Esophagus muscularis mucosa (tissue), 4 donors: ENCODE measurements at regions not wholly inside any gene's neighbourhood (a gene's known extent, or its start where the extent isn't known, plus 50 kb on each side); places are given as distances from the start of the nearest gene placed in this dataset.

Experiments used
- CTCF ChIP-seq, 3 experiments: fragments of 200-600 bp in 2 of 3; fragments of 450-650 bp in 1 of 3; sonication (generic) in 2 of 3; IDR thresholded peaks; one replicate each; pipeline ENCODE4 v1.5.1; 2017 to 2019; ENCODE audit warnings: antibody characterized with exemption in 3 of 3, mild to moderate bottlenecking in 2 of 3, moderate library complexity in 1 of 3
- EP300 ChIP-seq: sonication (generic); formaldehyde crosslinking; IDR thresholded peaks from one replicate; pipeline ENCODE4 v1.6.1; 2017; ENCODE audit warnings: antibody characterized with exemption
- POLR2A ChIP-seq: fragments of 450-650 bp; IDR thresholded peaks from one replicate; pipeline ENCODE4 v1.6.1; 2017; ENCODE audit warnings: antibody characterized with exemption, moderate library complexity, mild to moderate bottlenecking, low read depth

- TF ChIP-seq CTCF (IDR thresholded peaks at IDR 0.05) (no peak), POLR2A (no peak), EP300 (no peak)
Measured at GRCh38 chr22:49267996-49268395, 559.7 kb downstream of the BRD1 start.
